ENCODE measurements at regions not wholly inside any gene's neighbourhood (a gene's known extent, or its start where the extent isn't known, plus 50 kb on each side); places are given as distances from the start of the nearest gene placed in this dataset.
A peak's percentile ranks its signal among the peaks of the same experiment; 100 is the strongest.
"Not testable (repeated sequence)": the region's sequence is repeated elsewhere in the genome, so short reads cannot be mapped to it uniquely, and the experiment has no call there.

DNA sequence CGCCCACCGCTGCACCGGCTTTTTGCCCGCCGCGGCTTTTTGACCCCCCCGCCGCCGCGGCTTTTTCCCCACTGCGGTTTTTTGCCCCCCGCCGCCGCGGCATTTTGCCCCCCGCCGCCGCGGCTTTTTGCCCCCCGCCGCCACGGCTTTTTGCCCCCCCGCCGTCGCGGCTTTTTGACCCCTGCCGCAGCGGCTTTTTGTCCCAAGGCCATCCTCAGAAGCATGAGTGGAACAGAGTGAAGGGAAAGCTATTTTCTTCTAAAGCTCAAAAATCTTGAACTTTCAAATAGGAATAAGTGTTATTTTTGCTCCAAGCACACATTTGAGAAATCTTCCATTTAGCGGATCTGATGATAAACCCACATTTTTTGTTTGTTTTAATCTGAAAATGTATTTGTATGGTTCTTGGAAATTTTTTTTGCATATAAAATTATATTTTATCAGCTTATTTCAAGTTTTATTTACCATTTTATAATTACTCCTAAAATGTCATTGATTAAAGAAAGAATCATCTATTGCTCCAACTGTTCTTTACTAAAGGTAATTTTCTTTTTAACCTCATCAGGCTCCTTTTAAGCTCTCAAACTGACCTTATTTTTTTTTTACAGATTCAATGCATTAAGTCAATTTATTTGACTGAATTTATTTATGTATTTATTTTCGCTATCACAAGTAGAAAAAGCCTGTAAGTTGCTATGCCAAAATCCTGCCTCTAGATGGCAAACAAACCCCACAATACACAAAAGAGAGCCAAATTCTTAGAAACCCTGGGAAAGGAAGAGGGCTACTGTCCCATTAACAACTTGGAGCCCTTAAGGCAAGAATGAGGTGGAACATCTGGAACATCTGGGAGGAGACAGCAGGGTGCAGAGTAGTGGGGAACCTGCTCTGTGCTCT, 460.3 kb downstream of the ZNF33B start:
- WGBS, 2 donors = 9 to 15% methylated on average over 22 to 30 of the region's 30 CpGs
- intact Hi-C loops (cut with DNase I); H3K9me3 ChIP-seq; H3K27ac ChIP-seq; H3K4me1 ChIP-seq; H3K4me3 ChIP-seq; ATAC-seq; H3K36me3 ChIP-seq: not testable (repeated sequence)
- TF ChIP-seq, protein P1, sequence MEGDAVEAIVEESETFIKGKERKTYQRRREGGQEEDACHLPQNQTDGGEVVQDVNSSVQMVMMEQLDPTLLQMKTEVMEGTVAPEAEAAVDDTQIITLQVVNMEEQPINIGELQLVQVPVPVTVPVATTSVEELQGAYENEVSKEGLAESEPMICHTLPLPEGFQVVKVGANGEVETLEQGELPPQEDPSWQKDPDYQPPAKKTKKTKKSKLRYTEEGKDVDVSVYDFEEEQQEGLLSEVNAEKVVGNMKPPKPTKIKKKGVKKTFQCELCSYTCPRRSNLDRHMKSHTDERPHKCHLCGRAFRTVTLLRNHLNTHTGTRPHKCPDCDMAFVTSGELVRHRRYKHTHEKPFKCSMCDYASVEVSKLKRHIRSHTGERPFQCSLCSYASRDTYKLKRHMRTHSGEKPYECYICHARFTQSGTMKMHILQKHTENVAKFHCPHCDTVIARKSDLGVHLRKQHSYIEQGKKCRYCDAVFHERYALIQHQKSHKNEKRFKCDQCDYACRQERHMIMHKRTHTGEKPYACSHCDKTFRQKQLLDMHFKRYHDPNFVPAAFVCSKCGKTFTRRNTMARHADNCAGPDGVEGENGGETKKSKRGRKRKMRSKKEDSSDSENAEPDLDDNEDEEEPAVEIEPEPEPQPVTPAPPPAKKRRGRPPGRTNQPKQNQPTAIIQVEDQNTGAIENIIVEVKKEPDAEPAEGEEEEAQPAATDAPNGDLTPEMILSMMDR (IDR thresholded peaks at IDR 0.05) = peak in 8 of 9 donors; percentile 38 to 68 (median 55)
- H3K27me3 ChIP-seq = peaks cover 0 to 55% (median 46%) of the 10 kb centered on the region in 7 donors
- peak in 1 of 2 donors; percentile 6 for DNase-seq

DNA sequence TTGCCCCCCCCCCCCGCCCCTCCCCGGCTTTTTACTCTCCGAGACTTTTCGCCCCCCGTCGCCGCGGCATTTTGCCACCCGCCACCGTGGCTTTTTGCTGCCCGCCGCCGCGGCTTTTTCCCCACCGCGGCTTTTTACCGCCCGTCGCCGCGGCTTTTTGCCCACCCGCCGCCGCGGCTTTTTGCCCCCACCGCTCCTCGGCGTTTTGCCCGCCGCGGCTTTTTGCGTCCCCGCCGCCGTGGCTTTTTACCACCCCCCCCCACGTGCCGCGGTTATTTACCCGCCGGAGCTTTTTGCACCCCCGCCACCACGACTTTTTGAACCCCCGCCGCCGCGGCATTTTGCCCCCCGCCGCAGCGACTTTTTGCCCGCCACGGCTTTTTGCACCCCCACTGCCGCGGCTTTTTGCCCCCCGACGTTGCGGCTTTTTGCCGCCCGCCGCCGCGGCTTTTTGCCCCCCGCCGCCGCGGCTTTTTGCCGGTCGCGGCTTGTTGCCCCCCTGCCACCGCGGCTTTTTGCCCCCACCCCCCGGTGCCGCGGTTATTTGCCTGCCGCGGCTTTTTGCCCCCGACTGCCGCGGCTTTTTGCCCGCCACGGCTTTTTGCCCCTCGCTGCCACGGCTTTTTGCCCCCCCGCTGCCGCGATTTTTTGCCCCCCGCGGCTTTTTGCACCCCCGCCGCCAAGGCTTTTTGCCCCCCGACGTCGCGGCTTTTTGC, 461.1 kb downstream of the ZNF33B start:
- no peak overlapping the region for H3K4me3 ChIP-seq
- H3K4me1 ChIP-seq = peaks cover 0 to 5% (median 0%) of the 10 kb centered on the region in 9 donors
- H3K27ac ChIP-seq = no peak overlapping the region
- peaks cover 0 to 54% (median 46%) of the 10 kb centered on the region in 7 donors for H3K27me3 ChIP-seq
- 6 to 11% methylated on average over 74 to 88 of the region's 93 CpGs for WGBS, 2 donors
- TF ChIP-seq, protein P1 (IDR thresholded peaks at IDR 0.05) = no peak
- DNase-seq = no peak
- ATAC-seq = no peak
- no peaks in the 10 kb centered on the region for H3K36me3 ChIP-seq
- peaks cover 0 to 13% (median 0%) of the 10 kb centered on the region in 11 donors for H3K9me3 ChIP-seq
- intact Hi-C loops (cut with DNase I) = no loop called here

DNA sequence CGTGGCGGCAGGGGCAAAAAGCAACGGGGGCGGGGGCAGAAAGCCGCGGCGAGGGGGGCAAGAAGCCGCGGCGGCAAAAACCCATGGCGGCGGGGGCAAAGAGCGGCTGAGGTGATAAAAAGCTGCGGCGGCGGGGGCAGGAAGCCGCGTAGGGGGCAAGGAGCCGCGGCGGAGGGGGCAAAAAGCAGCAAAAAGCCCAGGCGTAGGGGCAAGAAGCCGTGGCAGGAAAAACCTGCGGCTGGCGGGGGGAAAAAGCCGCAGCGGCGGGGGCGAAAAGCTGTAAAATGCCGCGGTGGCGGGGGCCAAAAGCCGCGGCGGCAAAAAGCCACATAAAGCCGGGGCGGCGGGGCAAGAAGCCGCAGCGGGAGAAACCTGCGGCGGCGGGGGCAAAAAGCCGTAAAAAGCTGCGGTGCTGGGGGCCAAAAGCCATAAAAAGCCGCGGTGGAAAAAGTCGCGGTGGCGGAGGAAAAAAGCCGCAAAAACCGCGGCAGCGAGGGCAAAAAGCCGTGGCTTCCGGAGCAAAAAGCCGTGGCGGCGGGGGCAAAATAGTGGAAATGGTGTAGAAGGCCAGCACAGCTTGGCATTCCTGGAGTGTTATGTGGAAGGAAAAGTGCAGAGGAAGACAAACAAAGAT, 487.8 kb downstream of the ZNF33B start:
- intact Hi-C loops (cut with DNase I) = no loop called here
- H3K27ac ChIP-seq = no peak overlapping the region
- no peaks in the 10 kb centered on the region for H3K36me3 ChIP-seq
- WGBS, 2 donors = 48 to 59% methylated on average over 59 of the region's 59 CpGs
- peaks cover 0 to 35% (median 6%) of the 10 kb centered on the region in 7 donors for H3K27me3 ChIP-seq
- no peaks in the 10 kb centered on the region for H3K4me1 ChIP-seq
- ATAC-seq = no peak
- TF ChIP-seq, protein P1 (IDR thresholded peaks at IDR 0.05) = no peak
- peak in 1 of 2 donors; percentile 2 for DNase-seq
- H3K4me3 ChIP-seq = no peak overlapping the region
- peaks cover 0 to 41% (median 0%) of the 10 kb centered on the region in 11 donors for H3K9me3 ChIP-seq
